Epithelial cell of proximal tubule (primary cell): ENCODE measurements at regions not wholly inside any gene's neighbourhood (a gene's known extent, or its start where the extent isn't known, plus 50 kb on each side); places are given as distances from the start of the nearest gene placed in this dataset.
"Not testable (repeated sequence)": the region's sequence is repeated elsewhere in the genome, so short reads cannot be mapped to it uniquely, and the experiment has no call there.

ENCODE experiments used
- DNase-seq: peaks from one replicate; pipeline ENCODE4 v3.0.0-alpha.2; 2011; ENCODE audit warnings: low read depth
- H3K4me3 ChIP-seq: 2 replicates; pipeline ENCODE4 v1.5.1; 2011; ENCODE audit warnings: low read depth, mild to moderate bottlenecking, low read length
- TF ChIP-seq, protein P1 (sequence below): conservative IDR thresholded peaks from 2 replicates; pipeline ENCODE4 v1.5.1; 2012; ENCODE audit warnings: low read depth, mild to moderate bottlenecking, low read length

DNA sequence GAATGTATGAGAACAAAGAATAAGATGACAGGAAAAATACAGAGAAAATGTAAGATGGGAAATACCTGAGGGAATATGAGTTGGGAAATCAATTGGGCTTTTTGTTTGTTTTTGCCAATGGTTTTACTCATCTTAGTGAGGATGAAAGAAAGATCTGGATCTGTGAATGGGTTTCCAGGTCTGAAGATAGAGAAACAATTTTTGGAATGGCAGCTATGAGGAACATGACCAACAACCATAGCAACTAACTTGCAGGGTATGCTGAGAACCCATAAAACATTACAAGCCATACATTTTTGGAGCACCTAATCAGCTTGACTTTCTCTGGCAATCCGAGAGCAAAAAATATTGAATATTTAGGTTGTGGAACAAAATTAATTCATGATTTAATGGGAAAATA lies 290.0 kb downstream of the KCTD12 start:
- no peak for DNase-seq
- H3K4me3 ChIP-seq: no peak overlapping the region
- TF ChIP-seq, protein P1, sequence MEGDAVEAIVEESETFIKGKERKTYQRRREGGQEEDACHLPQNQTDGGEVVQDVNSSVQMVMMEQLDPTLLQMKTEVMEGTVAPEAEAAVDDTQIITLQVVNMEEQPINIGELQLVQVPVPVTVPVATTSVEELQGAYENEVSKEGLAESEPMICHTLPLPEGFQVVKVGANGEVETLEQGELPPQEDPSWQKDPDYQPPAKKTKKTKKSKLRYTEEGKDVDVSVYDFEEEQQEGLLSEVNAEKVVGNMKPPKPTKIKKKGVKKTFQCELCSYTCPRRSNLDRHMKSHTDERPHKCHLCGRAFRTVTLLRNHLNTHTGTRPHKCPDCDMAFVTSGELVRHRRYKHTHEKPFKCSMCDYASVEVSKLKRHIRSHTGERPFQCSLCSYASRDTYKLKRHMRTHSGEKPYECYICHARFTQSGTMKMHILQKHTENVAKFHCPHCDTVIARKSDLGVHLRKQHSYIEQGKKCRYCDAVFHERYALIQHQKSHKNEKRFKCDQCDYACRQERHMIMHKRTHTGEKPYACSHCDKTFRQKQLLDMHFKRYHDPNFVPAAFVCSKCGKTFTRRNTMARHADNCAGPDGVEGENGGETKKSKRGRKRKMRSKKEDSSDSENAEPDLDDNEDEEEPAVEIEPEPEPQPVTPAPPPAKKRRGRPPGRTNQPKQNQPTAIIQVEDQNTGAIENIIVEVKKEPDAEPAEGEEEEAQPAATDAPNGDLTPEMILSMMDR: no peak

DNA sequence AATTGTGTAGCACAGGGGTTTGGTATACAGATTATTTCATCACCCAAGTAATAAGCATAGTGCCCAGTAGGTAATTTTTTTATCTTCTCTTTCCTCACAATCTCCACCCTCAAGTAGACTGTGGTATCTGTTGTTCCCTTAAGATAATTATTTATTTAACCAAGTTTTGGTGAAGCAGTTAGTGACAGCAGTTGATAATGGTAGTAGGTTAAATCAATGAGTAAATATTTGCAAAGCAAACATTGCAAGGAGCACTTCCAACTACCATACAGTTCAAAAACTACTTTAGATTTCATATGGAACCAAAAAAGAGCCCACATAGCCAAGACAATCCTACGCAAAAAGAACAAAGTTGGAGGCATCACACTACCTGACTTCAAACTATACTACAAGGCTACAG lies 291.8 kb downstream of the KCTD12 start:
- DNase-seq: no peak
- TF ChIP-seq, protein P1: no peak
- H3K4me3 ChIP-seq: no peak overlapping the region

DNA sequence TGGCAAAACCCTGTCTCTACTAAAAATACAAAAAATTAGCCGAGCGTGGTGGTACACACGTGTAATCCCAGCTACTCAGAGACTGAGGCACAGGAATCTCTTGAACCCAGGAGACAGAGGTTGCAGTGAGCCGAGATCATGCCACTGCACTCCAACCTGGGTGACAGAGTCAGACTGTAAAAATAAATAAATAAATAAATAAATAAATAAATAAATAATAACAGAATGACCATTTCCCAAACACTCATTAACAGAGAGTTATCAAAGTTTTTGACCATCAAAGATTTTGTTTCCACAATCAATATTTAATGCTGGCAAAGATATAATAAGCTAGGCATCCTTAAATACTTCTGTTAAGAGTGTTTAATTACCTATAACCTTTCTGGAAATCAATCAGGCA lies 299.4 kb downstream of the KCTD12 start:
- TF ChIP-seq, protein P1: no peak
- H3K4me3 ChIP-seq: no peak overlapping the region
- DNase-seq: no peak

DNA sequence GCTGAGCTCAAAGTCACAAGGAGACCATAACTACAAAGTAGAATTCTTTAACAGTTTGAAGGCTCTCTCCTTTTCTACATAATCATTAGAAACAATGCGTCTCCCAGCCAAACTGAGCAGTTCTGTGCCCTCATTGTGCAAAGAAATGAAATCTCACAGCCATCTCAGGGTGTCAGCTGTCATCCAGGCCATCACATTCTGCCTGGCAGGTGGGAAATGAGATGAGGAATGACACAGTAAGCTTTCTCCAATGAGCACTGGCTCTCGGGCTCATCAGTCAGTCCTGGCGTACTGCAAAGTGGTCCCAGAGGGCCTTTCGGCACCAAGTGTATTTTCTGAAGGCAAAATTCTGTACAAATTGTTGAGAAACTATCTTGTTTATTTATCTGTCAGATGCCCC lies 306.5 kb downstream of the KCTD12 start:
- TF ChIP-seq, protein P1: no peak
- DNase-seq: no peak
- H3K4me3 ChIP-seq: no peak overlapping the region

DNA sequence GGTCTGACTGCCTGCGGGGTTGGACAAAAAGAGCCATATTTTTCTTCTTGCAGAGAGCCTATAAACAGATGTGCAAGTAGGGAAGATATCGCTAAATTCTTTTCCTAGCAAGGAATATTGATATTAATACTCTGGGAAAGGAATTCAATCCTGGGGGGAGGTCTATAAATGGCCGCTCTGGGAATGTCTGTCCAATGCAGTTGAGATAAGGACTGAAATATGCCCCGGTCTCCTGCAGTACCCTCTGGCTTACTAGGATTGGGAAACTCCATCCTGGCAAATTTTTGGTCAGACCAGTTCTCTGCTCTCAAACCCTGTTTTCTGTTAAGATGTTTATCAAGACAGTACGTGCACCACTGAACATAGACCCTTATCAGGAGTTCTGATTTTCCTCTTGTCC lies 310.6 kb downstream of the KCTD12 start:
- not testable (repeated sequence) for DNase-seq, H3K4me3 ChIP-seq

DNA sequence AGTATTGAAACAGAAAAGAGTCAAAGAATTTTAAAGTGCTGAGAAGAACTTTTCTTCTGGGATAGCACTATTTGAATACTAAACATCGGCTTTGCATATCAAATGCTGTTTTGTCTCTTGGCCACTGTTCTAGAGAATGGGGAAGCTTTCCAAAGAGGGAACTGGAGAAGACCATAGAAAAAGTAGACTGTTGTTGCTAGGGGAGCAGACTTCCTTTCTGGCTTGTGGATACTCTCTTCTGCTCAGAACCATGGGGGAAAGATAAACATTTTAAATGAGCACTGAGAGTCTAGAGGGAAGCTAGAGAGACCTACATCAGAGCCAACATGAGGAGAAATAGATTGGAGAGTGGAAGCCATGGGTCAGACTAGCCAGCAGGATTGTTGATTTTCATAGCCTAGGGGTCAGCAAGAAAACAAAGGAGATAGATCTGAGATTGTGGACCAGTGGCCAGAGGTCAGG lies 315.7 kb downstream of the KCTD12 start:
- H3K4me3 ChIP-seq: no peak overlapping the region
- TF ChIP-seq, protein P1: no peak
- no peak for DNase-seq

DNA sequence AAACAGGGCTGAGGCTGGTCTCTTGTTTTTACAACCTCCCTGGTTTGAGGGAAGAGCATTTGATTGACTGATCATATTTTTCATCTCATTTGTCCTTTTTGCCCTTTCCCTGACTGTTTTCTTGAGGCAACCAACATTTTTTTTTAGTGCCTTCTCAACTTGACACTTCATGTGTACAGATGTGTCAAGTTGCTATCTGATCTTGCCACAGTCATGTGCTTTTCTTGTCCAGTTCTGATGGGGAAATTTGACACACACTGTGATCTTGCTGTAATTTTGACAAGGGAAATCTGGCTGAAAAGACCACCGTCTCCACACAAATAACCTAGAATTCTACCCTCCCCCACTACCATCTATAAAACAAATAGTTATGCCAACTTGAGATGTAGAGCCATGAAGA lies 329.6 kb downstream of the KCTD12 start:
- no peak overlapping the region for H3K4me3 ChIP-seq
- no peak for DNase-seq
- TF ChIP-seq, protein P1: no peak

DNA sequence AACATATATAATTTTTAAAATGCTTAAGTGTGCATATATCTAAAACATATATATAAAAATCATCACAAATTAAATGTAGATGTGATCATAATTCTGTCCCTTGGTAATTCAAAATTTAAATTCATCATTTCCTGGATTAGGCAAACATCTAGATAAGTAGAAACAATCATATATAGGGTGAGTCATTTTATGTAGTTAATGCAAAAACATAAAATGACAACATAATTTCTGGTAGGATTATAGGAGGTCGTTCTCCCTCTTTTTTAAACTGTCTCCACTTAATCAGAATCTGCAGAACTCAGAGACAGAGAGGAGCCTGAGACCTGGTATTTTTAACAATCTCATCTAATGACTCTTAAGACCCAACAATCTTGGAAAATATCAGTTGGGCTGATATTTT lies 333.4 kb downstream of the KCTD12 start:
- TF ChIP-seq, protein P1: no peak
- no peak overlapping the region for H3K4me3 ChIP-seq

More for the DNA sequence above, 333.4 kb downstream of the KCTD12 start:
- no peak for DNase-seq
